ENCODE measurements at regions not wholly inside any gene's neighbourhood (a gene's known extent, or its start where the extent isn't known, plus 50 kb on each side); places are given as distances from the start of the nearest gene placed in this dataset.

GRCh38 chr11:127902382-127902781 lies 685.0 kb downstream of the ETS1 start:
- DNase-seq = no peak

- no peak for DNase-seq
These were observed 688.7 kb downstream of the ETS1 start for GRCh38 chr11:127898422-127899365.

- DNase-seq = no peak
These were observed 691.6 kb downstream of the ETS1 start for GRCh38 chr11:127895776-127896175.

- DNase-seq = no peak
These were observed 693.0 kb downstream of the ETS1 start for GRCh38 chr11:127894316-127894715.

- DNase-seq = no peak
These were observed 697.2 kb downstream of the ETS1 start for GRCh38 chr11:127890030-127890615.

- DNase-seq = no peak
These were observed 699.0 kb downstream of the ETS1 start for GRCh38 chr11:127888386-127888785.

- no peak for DNase-seq
These were observed 712.2 kb downstream of the ETS1 start for GRCh38 chr11:127875131-127875530.

- no peak for DNase-seq
These were observed 713.9 kb downstream of the ETS1 start for GRCh38 chr11:127873478-127873877.

- DNase-seq = no peak
These were observed 721.2 kb downstream of the ETS1 start for GRCh38 chr11:127866109-127866508.

- DNase-seq = no peak
These were observed 722.5 kb downstream of the ETS1 start for GRCh38 chr11:127864861-127865260.

GRCh38 chr11:127862406-127862805 lies 725.0 kb downstream of the ETS1 start:
- no peak for DNase-seq

- DNase-seq = no peak
These were observed 727.4 kb downstream of the ETS1 start for GRCh38 chr11:127859941-127860354.

GRCh38 chr11:127844876-127845275 lies 742.5 kb downstream of the ETS1 start:
- DNase-seq = no peak

- no peak for DNase-seq
These were observed 743.6 kb downstream of the ETS1 start for GRCh38 chr11:127843483-127844396.

GRCh38 chr11:127825183-127825582 lies 762.2 kb downstream of the ETS1 start:
- no peak for DNase-seq

- no peak for DNase-seq
These were observed 768.7 kb downstream of the ETS1 start for GRCh38 chr11:127818625-127819024.

GRCh38 chr11:127816962-127817361 lies 770.4 kb downstream of the ETS1 start:
- no peak for DNase-seq

- no peak for DNase-seq
These were observed 772.0 kb downstream of the ETS1 start for GRCh38 chr11:127815331-127815730.

GRCh38 chr11:127806501-127806900 lies 780.9 kb downstream of the ETS1 start:
- DNase-seq = no peak

- DNase-seq = no peak
These were observed 781.6 kb downstream of the ETS1 start for GRCh38 chr11:127805771-127806170.

GRCh38 chr11:127804747-127805400 lies 782.5 kb downstream of the ETS1 start:
- no peak for DNase-seq

- DNase-seq = no peak
These were observed 783.6 kb downstream of the ETS1 start for GRCh38 chr11:127803755-127804154.

Measured in NCI-H2171 treated with DMSO at 0.1 percent for 48 hours (cell line).